ENCODE measurements at regions not wholly inside any gene's neighbourhood (a gene's known extent, or its start where the extent isn't known, plus 50 kb on each side); places are given as distances from the start of the nearest gene placed in this dataset.

GRCh38 chr1:192059407-192059806, 98.9 kb upstream of the RGS18 start:
- no peak for TF ChIP-seq CTCF (conservative IDR thresholded peaks at IDR 0.05)
- Histone ChIP-seq H2AFZ (ENCODE audit: low read length) (no peak overlapping the region), H3K23ac (ENCODE audit: insufficient read length, low read depth, low read length) (no peak overlapping the region)

More at GRCh38 chr1:192059407-192059806, 98.9 kb upstream of the RGS18 start:
- H2BK15ac ChIP-seq (ENCODE audit: low read depth, low read length): no peak overlapping the region
- no peak overlapping the region for H3K4me3 Mint-ChIP-seq
- no peak overlapping the region for H4K91ac ChIP-seq (ENCODE audit: insufficient read length, low read depth, low read length)
- H4K5ac ChIP-seq (ENCODE audit: insufficient read length, low read depth, low read length): no peak overlapping the region
- H3K36me3 Mint-ChIP-seq (ENCODE audit: insufficient read depth in 1 of 3, low read depth in 3 of 3): no peaks in the 10 kb centered on the region
- H4K20me1 ChIP-seq (ENCODE audit: control insufficient read depth, insufficient read depth, insufficient read length): no peaks in the 10 kb centered on the region
- no peak overlapping the region for H3K14ac ChIP-seq (ENCODE audit: insufficient read depth, low read length)
- no peaks in the 10 kb centered on the region for H3K27me3 Mint-ChIP-seq (ENCODE audit: low read depth)
- H3K23me2 ChIP-seq (ENCODE audit: insufficient read length, low read depth, low read length, poor library complexity, severe bottlenecking): no peaks in the 10 kb centered on the region
- H3K4me2 ChIP-seq (ENCODE audit: insufficient read depth, insufficient read length, low read length): no peak overlapping the region
- no peaks in the 10 kb centered on the region for H3K9me3 ChIP-seq (ENCODE audit: control insufficient read depth, low read depth, low read length)
- no peak overlapping the region for H2BK120ac ChIP-seq (ENCODE audit: low read depth, low read length, poor library complexity, severe bottlenecking)
- no peak overlapping the region for H3K9ac ChIP-seq (ENCODE audit: extremely low read depth, insufficient read length, low read length)
- H3K4me1 ChIP-seq (ENCODE audit: insufficient read depth, low read length): no peaks in the 10 kb centered on the region
- H3K56ac ChIP-seq (ENCODE audit: insufficient read length, low read depth, low read length): no peak overlapping the region
- no peak for DNase-seq
- H3K27ac Mint-ChIP-seq: no peak overlapping the region
- H3K18ac ChIP-seq (ENCODE audit: insufficient read length, low read depth, low read length): no peak overlapping the region
- H2AK5ac ChIP-seq (ENCODE audit: insufficient read length, low read length): no peak overlapping the region
- no CpG with 5 or more reads among the region's 1 CpG for WGBS (ENCODE audit: extremely low coverage, insufficient read length, low lambda C conversion rate)
- H4K8ac ChIP-seq (replicated peaks; ENCODE audit: insufficient read length, low read depth, low read length): no peak overlapping the region
- no peaks in the 10 kb centered on the region for H3K4me1 Mint-ChIP-seq
- H3K9me3 Mint-ChIP-seq: no peaks in the 10 kb centered on the region
- no peak overlapping the region for H3K4ac ChIP-seq (ENCODE audit: low read depth, low read length)
- H3K79me2 ChIP-seq (ENCODE audit: insufficient read depth, low read length): no peaks in the 10 kb centered on the region
- no peak overlapping the region for H2BK5ac ChIP-seq (ENCODE audit: insufficient read length, low read length)
- no peak overlapping the region for H2BK20ac ChIP-seq (ENCODE audit: low read depth, low read length, poor library complexity, severe bottlenecking)
- H2BK12ac ChIP-seq (ENCODE audit: insufficient read length, low read depth, low read length): no peak overlapping the region
- H3K27me3 ChIP-seq (ENCODE audit: insufficient read depth, low read length): no peaks in the 10 kb centered on the region
- no peak overlapping the region for H3K27ac ChIP-seq (ENCODE audit: insufficient read length, low read depth, low read length)
- no peak overlapping the region for H3T11ph ChIP-seq (ENCODE audit: low read length)
- no peaks in the 10 kb centered on the region for H3K79me1 ChIP-seq (ENCODE audit: insufficient read depth, low read depth, low read length, poor library complexity, severe bottlenecking)
